Thyroid gland (tissue), 4 donors: ENCODE measurements at regions not wholly inside any gene's neighbourhood (a gene's known extent, or its start where the extent isn't known, plus 50 kb on each side); places are given as distances from the start of the nearest gene placed in this dataset.

Experiments
- DNase-seq, 2 donors: peaks; one replicate each; pipeline ENCODE4 v3.0.0-alpha.2; 2019
- H3K27ac ChIP-seq, 3 donors: fragments of 200-600 bp; sonication (generic); 1 replicate in 2 of 3; 2 replicates in 1 of 3; pipeline ENCODE4 v1.5.1; 2016 to 2019; ENCODE audit warnings: mild to moderate bottlenecking in 1 of 3, moderate library complexity in 1 of 3
- H3K27me3 ChIP-seq: fragments of 200-600 bp; sonication (generic); one replicate; pipeline ENCODE4 v1.5.1; 2019
- H3K36me3 ChIP-seq, 2 donors: fragments of 200-600 bp; sonication (generic); one replicate each; pipeline ENCODE4 v1.5.1; 2016 to 2019
- H3K4me1 ChIP-seq, 2 donors: fragments of 200-600 bp; sonication (generic); one replicate each; pipeline ENCODE4 v1.5.1; 2017 to 2019
- H3K4me3 ChIP-seq, 3 donors: fragments of 200-600 bp; sonication (generic); replicated peaks in 1 of 3; 1 replicate in 2 of 3; 2 replicates in 1 of 3; pipeline ENCODE4 v1.5.1; 2016; ENCODE audit warnings: mild to moderate bottlenecking in 1 of 3
- H3K9me3 ChIP-seq: fragments of 200-600 bp; sonication (generic); one replicate; pipeline ENCODE4 v1.5.1; 2017
- POLR2A ChIP-seq, 2 donors: fragments of 450-650 bp; IDR thresholded peaks; one replicate each; pipeline ENCODE4 v1.6.1; 2017; ENCODE audit warnings: antibody characterized with exemption in 2 of 2, mild to moderate bottlenecking in 2 of 2, moderate library complexity in 1 of 2
- WGBS, 2 donors: methylation state at CpG; one replicate each; pipeline ENCODE4 v1.1.5; 2017; 5-methylcytosine and 5-hydroxymethylcytosine counted together
- intact Hi-C: fragments of 100-400 bp; cut with DNase I; formaldehyde crosslinking; loops from one replicate; pipeline ENCODE4 v1.15.1; 2023
- TF ChIP-seq, protein P1 (sequence below), 6 experiments: fragments of 200-600 bp in 3 of 6; fragments of 450-650 bp in 3 of 6; sonication (generic) in 3 of 6; IDR thresholded peaks; one replicate each; pipeline ENCODE4 v1.5.1; 2016 to 2019; ENCODE audit warnings: antibody characterized with exemption in 6 of 6, mild to moderate bottlenecking in 2 of 6, inconsistent platforms in 1 of 6, moderate library complexity in 1 of 6

DNA sequence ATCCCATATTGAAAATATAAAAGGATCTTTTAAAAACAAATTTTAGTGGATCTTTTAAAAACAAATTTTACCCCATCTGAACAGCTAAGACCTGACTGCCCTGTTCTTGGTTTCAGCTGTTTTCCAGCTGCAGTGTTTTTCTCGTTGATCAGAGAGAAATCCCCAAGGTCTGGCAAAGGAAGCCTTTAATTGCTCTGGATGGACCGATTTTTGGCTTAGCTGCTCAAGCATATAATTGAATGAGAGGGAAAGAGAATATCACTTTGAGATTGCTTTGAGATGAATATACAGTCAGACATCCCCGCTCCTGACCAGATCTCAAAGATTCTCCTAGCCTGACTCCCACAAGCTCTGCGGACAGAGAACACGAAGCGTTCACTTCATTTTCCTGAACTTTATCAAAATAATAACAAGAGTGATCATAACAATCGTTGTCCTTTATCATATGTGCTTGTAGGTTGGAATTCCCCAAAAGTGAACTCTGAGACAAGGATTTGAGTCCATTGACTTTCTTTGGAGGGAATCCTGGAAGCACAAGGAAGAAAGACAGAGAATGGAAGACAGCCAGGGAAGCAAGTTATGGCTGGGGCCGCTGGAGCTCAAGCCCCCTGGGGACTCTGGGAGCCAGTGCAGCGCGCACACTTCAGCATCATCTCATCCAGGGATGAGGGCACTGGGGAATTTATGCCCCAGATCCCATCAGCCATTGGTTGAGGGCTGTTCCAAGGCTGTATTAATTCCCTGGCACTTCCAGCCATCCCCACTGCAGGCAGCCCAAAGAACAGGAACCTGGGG is 101.3 kb downstream of the SNX5 start:
- intact Hi-C loops: no loop called here
- 67% methylated on average over 10 of the region's 10 CpGs for WGBS, 2 donors
- Histone ChIP-seq H3K36me3 (no peaks in the 10 kb centered on the region), H3K4me3 (no peak overlapping the region), H3K27me3 (no peaks in the 10 kb centered on the region), H3K27ac (no peak overlapping the region), H3K4me1 (peaks cover 4 to 15% of the 10 kb centered on the region in 2 donors), H3K9me3 (no peaks in the 10 kb centered on the region)
- peak in 1 of 2 donors; percentile 33 for DNase-seq
- TF ChIP-seq, protein P1, sequence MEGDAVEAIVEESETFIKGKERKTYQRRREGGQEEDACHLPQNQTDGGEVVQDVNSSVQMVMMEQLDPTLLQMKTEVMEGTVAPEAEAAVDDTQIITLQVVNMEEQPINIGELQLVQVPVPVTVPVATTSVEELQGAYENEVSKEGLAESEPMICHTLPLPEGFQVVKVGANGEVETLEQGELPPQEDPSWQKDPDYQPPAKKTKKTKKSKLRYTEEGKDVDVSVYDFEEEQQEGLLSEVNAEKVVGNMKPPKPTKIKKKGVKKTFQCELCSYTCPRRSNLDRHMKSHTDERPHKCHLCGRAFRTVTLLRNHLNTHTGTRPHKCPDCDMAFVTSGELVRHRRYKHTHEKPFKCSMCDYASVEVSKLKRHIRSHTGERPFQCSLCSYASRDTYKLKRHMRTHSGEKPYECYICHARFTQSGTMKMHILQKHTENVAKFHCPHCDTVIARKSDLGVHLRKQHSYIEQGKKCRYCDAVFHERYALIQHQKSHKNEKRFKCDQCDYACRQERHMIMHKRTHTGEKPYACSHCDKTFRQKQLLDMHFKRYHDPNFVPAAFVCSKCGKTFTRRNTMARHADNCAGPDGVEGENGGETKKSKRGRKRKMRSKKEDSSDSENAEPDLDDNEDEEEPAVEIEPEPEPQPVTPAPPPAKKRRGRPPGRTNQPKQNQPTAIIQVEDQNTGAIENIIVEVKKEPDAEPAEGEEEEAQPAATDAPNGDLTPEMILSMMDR (IDR thresholded peaks at IDR 0.05): no peak
- TF ChIP-seq POLR2A (IDR thresholded peaks at IDR 0.05): no peak

DNA sequence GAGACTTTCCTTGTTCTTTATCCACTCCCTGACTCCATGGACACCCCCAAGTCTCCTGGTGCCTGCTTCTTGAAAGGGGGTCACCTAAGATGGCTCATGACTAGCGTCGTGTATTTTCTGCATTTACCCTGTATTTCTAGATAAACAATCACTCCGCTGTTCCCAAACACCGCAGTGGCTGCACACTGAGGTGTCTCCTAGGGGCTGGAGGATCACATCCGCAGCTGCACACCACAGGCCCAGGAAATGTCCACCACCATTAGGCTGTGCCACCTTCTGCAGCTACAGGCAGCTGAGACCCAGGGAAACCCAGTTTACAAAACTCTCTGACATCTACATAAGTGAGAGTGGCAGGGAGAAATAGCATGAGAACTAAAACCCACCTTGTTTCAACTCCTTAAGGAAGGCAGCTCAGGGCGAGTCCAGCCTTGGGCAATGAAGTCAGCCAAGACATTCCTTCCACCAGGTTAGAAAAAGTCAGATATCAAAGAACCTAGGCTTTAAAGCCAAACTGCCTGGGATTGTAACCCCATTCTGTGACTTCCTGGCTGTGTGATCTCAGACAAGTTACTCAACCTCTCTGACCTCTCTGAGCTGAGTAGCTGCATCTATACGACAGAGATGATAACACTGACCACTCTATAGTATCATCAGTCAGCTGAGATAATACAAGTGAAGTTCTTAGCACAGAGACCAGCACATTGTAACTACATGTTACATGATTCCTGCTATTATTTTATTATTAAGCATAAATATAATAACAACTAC is 102.2 kb downstream of the SNX5 start:
- TF ChIP-seq, protein P1 (IDR thresholded peaks at IDR 0.05): no peak
- H3K36me3 ChIP-seq: no peaks in the 10 kb centered on the region
- H3K4me3 ChIP-seq: no peak overlapping the region
- no peak for DNase-seq
- H3K4me1 ChIP-seq: peaks cover 6 to 15% of the 10 kb centered on the region in 2 donors
- WGBS, 2 donors: 87 to 89% methylated on average over 7 of the region's 7 CpGs
- H3K27me3 ChIP-seq: no peaks in the 10 kb centered on the region
- intact Hi-C loops: no loop called here
- H3K9me3 ChIP-seq: no peaks in the 10 kb centered on the region
- H3K27ac ChIP-seq: no peak overlapping the region

DNA sequence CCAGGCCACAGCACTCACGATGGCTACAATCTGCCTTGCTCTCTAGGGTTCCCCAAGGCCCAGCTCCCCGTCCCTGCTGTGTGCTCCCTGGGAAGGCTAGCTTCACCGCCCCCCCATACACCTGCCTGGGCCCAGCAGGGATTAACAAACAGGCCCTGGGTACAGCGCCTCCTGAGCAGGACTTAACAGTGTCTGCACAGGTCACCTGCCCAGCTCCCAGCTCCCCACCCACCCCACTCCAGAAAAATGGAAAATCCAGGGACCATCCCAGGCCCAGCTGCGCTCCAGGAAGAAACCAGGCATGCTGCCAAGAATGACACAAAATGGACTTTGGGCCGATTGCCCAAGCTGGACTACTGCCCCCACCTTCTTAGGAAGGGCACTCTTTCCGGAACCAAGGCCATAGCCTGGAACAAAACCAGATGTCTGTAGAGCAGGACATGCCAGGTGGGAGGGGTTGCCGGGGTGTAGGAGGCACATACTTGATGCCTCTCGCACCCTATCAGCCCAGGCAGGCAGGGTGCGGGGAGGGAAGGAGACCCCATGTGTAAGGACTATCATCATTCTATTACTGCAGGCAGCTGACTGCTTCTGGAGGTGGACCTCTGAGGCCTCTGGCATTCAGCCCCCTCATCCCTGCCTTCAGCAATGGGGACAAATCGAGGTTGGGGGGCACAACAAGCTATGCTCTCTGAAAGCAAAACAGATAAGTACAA is 104.9 kb downstream of the SNX5 start:
- Histone ChIP-seq H3K27ac (peak overlapping the region; percentile 13 to 52 (median 20)), H3K9me3 (no peaks in the 10 kb centered on the region), H3K4me3 (no peak overlapping the region), H3K36me3 (no peaks in the 10 kb centered on the region), H3K27me3 (no peaks in the 10 kb centered on the region), H3K4me1 (peaks cover 19 to 41% of the 10 kb centered on the region in 2 donors)
- peak; percentile 80 to 81 for DNase-seq
- TF ChIP-seq, protein P1 (IDR thresholded peaks at IDR 0.05): no peak
- TF ChIP-seq POLR2A (IDR thresholded peaks at IDR 0.05): no peak
- intact Hi-C loops: no loop called here
- WGBS, 2 donors: 53 to 55% methylated on average over 10 to 11 of the region's 11 CpGs

DNA sequence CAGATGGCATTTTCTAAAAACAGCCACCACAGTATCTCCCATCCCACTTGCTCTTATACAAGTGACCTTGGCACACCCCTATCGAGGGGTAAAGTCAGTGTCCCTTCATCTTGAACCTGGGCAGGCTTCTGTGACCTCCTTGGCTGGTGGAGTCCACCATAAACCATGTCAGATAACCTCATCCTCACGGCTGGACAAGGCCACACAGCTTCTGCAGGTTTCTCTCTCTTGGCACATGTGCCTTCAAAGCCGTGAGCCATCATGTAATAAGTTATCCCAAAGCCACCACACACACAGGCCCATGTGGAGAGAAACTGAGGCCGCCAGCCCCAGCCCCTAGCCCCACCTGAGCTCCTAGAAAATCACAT is 105.4 kb downstream of the SNX5 start:
- H3K27ac ChIP-seq: peak overlapping the region; percentile 13 to 52 (median 20)

More for the DNA sequence above, 105.4 kb downstream of the SNX5 start:
- no peak for DNase-seq
- Histone ChIP-seq H3K4me1 (peaks cover 19 to 42% of the 10 kb centered on the region in 2 donors), H3K36me3 (no peaks in the 10 kb centered on the region), H3K9me3 (no peaks in the 10 kb centered on the region), H3K27me3 (no peaks in the 10 kb centered on the region), H3K4me3 (no peak overlapping the region)
- WGBS, 2 donors: 83 to 96% methylated on average over 4 of the region's 4 CpGs
- intact Hi-C loops: no loop called here
- TF ChIP-seq POLR2A (IDR thresholded peaks at IDR 0.05): no peak
- TF ChIP-seq, protein P1 (IDR thresholded peaks at IDR 0.05): no peak
